ENCODE measurements at regions not wholly inside any gene's neighbourhood (a gene's known extent, or its start where the extent isn't known, plus 50 kb on each side); places are given as distances from the start of the nearest gene placed in this dataset.

DNA sequence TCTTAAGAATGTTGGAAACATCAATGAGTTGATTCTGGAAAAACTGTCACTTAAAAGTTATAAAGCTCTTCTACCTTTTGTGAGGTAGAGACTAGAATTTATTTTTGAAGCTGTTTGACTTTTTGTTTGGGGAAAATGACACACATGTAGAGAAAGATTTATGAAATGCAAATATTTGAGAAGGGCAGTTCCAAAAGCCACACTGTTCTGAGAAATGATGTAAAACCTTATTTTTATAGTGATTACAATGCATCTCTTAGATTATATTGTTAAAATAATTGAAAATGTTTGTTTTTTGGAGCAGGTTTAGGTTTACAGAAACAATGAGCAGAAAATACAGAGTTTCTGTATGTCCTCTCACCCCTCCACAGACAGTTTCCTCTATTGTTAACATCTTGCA lies 116.1 kb upstream of the CMC1 start:
- no peak overlapping the region for H3K27ac Mint-ChIP-seq
- H3K9me3 ChIP-seq (ENCODE audit: low read depth) = no peaks in the 10 kb centered on the region
- no peak for TF ChIP-seq EZH2phosphoT487 (IDR thresholded peaks at IDR 0.05)
- TF ChIP-seq, protein P1, sequence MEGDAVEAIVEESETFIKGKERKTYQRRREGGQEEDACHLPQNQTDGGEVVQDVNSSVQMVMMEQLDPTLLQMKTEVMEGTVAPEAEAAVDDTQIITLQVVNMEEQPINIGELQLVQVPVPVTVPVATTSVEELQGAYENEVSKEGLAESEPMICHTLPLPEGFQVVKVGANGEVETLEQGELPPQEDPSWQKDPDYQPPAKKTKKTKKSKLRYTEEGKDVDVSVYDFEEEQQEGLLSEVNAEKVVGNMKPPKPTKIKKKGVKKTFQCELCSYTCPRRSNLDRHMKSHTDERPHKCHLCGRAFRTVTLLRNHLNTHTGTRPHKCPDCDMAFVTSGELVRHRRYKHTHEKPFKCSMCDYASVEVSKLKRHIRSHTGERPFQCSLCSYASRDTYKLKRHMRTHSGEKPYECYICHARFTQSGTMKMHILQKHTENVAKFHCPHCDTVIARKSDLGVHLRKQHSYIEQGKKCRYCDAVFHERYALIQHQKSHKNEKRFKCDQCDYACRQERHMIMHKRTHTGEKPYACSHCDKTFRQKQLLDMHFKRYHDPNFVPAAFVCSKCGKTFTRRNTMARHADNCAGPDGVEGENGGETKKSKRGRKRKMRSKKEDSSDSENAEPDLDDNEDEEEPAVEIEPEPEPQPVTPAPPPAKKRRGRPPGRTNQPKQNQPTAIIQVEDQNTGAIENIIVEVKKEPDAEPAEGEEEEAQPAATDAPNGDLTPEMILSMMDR (IDR thresholded peaks at IDR 0.05) = no peak
- no peak for TF ChIP-seq EZH2 (IDR thresholded peaks at IDR 0.05)
- no peaks in the 10 kb centered on the region for H3K27me3 ChIP-seq
- H3K79me2 ChIP-seq (ENCODE audit: low read depth) = no peaks in the 10 kb centered on the region
- H3K27ac ChIP-seq = no peak overlapping the region
- H3K27me3 Mint-ChIP-seq (ENCODE audit: insufficient read depth, low read depth) = no peaks in the 10 kb centered on the region
- H3K36me3 ChIP-seq = no peaks in the 10 kb centered on the region
- H3K4me2 ChIP-seq = no peak overlapping the region
- H3K36me3 Mint-ChIP-seq = no peaks in the 10 kb centered on the region
- H3K4me3 Mint-ChIP-seq = no peak overlapping the region
- H3K4me1 Mint-ChIP-seq = no peaks in the 10 kb centered on the region
- no peaks in the 10 kb centered on the region for H3K4me1 ChIP-seq
- no peaks in the 10 kb centered on the region for H3F3A ChIP-seq (ENCODE audit: low read depth)
- H3K9ac ChIP-seq = no peak overlapping the region
- DNase-seq (ENCODE audit: low spot score) = no peak
- H4K20me1 ChIP-seq (ENCODE audit: low read depth) = no peaks in the 10 kb centered on the region
- no peak overlapping the region for H3K4me3 ChIP-seq
- H2AFZ ChIP-seq (replicated peaks) = no peak overlapping the region
- no peaks in the 10 kb centered on the region for H3K9me3 Mint-ChIP-seq

DNA sequence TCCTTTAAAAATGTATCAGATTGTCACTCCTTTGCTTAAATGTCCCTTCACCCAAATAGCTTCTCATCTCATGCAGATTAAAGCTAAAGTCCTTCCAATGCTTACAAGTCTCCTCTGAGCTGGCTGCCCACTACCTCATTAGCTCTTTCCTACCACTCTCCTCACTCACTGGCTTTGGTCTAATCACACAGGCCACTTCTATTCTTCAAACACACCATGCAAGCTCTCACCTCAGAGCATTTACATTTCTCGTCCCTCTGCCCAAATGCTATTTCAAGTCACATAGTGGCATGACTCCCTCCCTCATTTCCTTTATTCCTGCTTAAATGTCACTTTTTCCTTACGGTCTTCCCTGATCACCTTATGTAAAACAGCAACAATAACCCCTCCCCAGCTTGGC lies 110.6 kb upstream of the CMC1 start:
- H3K4me3 ChIP-seq = no peak overlapping the region
- H3K4me1 ChIP-seq = peaks cover 3% of the 10 kb centered on the region
- H3K4me3 Mint-ChIP-seq = no peak overlapping the region
- no peaks in the 10 kb centered on the region for H3K9me3 Mint-ChIP-seq
- H3K27me3 Mint-ChIP-seq (ENCODE audit: insufficient read depth, low read depth) = no peaks in the 10 kb centered on the region
- H3K79me2 ChIP-seq (ENCODE audit: low read depth) = no peaks in the 10 kb centered on the region
- no peaks in the 10 kb centered on the region for H3K36me3 Mint-ChIP-seq
- H3K36me3 ChIP-seq = no peaks in the 10 kb centered on the region
- H3K4me1 Mint-ChIP-seq = peaks cover 6% of the 10 kb centered on the region
- no peak overlapping the region for H3K9ac ChIP-seq
- TF ChIP-seq EZH2 (IDR thresholded peaks at IDR 0.05) (no peak), EZH2phosphoT487 (IDR thresholded peaks at IDR 0.05) (no peak)
- TF ChIP-seq, protein P1 (IDR thresholded peaks at IDR 0.05) = no peak
- peak; percentile 14 for DNase-seq (ENCODE audit: low spot score)
- H4K20me1 ChIP-seq (ENCODE audit: low read depth) = no peaks in the 10 kb centered on the region
- H2AFZ ChIP-seq (replicated peaks) = no peak overlapping the region
- no peaks in the 10 kb centered on the region for H3F3A ChIP-seq (ENCODE audit: low read depth)
- H3K27ac Mint-ChIP-seq = no peak overlapping the region
- no peaks in the 10 kb centered on the region for H3K27me3 ChIP-seq
- no peak overlapping the region for H3K4me2 ChIP-seq
- no peak overlapping the region for H3K27ac ChIP-seq
- H3K9me3 ChIP-seq (ENCODE audit: low read depth) = no peaks in the 10 kb centered on the region

DNA sequence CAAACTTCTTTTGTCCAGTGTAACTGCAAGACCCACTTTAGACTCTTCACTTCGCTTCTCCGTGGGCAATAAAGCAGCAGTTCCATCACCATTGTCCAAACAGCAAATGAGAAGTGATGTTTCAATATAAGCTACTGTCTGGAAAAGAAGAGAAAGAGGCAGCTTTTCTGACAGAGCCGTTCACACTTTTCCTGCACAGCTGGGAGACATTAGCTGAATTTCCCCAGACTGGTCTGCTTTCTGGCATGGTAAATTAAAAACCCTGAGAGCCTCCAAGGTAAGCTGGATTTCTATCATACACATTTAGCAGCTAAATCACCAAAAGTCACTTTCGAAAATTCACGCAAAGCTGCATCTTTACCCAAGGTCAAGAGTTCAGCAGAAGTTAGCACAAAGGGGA lies 108.5 kb upstream of the CMC1 start:
- no peak overlapping the region for H3K4me3 ChIP-seq
- no peak for TF ChIP-seq EZH2 (IDR thresholded peaks at IDR 0.05)
- TF ChIP-seq, protein P1 (IDR thresholded peaks at IDR 0.05) = no peak
- Mint-ChIP-seq H3K4me3 (no peak overlapping the region), H3K27me3 (ENCODE audit: insufficient read depth, low read depth) (peaks cover 3% of the 10 kb centered on the region), H3K27ac (no peak overlapping the region), H3K36me3 (no peaks in the 10 kb centered on the region), H3K9me3 (no peaks in the 10 kb centered on the region), H3K4me1 (peaks cover 6% of the 10 kb centered on the region)
- H3K4me1 ChIP-seq = peaks cover 3% of the 10 kb centered on the region
- no peak for DNase-seq (ENCODE audit: low spot score)
- no peak overlapping the region for H3K9ac ChIP-seq
- no peak overlapping the region for H2AFZ ChIP-seq (replicated peaks)
- H3F3A ChIP-seq (ENCODE audit: low read depth) = no peaks in the 10 kb centered on the region
- no peak overlapping the region for H3K27ac ChIP-seq
- H3K36me3 ChIP-seq = no peaks in the 10 kb centered on the region
- H4K20me1 ChIP-seq (ENCODE audit: low read depth) = no peaks in the 10 kb centered on the region
- no peak overlapping the region for H3K4me2 ChIP-seq
- H3K79me2 ChIP-seq (ENCODE audit: low read depth) = no peaks in the 10 kb centered on the region
- H3K27me3 ChIP-seq = no peaks in the 10 kb centered on the region
- H3K9me3 ChIP-seq (ENCODE audit: low read depth) = no peaks in the 10 kb centered on the region

DNA sequence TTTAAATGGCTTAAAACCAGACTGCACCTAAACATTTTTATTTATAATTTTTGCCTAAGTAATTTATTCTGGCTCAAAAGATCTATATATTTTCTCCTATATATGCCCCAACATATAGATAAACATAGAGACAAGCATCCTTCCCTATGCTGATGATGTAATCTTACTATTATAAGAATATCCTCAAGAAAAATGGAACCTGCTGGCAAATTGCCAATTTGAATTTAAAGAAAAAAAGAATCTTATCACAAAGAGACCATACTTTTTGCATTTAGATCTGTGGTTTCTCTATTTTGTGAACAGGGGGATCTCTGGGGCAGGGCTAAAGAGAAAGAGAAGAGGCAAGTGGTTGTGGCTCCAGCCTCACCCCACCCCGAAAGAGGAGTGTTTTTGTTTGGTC lies 107.2 kb upstream of the CMC1 start:
- DNase-seq (ENCODE audit: low spot score) = no peak
- Histone ChIP-seq H3F3A (ENCODE audit: low read depth) (no peaks in the 10 kb centered on the region), H3K4me3 (no peak overlapping the region), H4K20me1 (ENCODE audit: low read depth) (no peaks in the 10 kb centered on the region), H3K27me3 (no peaks in the 10 kb centered on the region), H3K36me3 (no peaks in the 10 kb centered on the region), H3K9ac (no peak overlapping the region), H3K27ac (no peak overlapping the region), H2AFZ (replicated peaks) (no peak overlapping the region), H3K4me1 (peaks cover 3% of the 10 kb centered on the region), H3K79me2 (ENCODE audit: low read depth) (no peaks in the 10 kb centered on the region), H3K4me2 (no peak overlapping the region), H3K9me3 (ENCODE audit: low read depth) (no peaks in the 10 kb centered on the region)
- no peaks in the 10 kb centered on the region for H3K9me3 Mint-ChIP-seq
- H3K4me3 Mint-ChIP-seq = no peak overlapping the region
- no peak overlapping the region for H3K27ac Mint-ChIP-seq
- H3K36me3 Mint-ChIP-seq = no peaks in the 10 kb centered on the region
- TF ChIP-seq EZH2phosphoT487 (IDR thresholded peaks at IDR 0.05) (no peak), EZH2 (IDR thresholded peaks at IDR 0.05) (no peak)
- TF ChIP-seq, protein P1 (IDR thresholded peaks at IDR 0.05) = no peak
- peaks cover 6% of the 10 kb centered on the region for H3K4me1 Mint-ChIP-seq
- H3K27me3 Mint-ChIP-seq (ENCODE audit: insufficient read depth, low read depth) = peaks cover 5% of the 10 kb centered on the region
